Psoas muscle (tissue), 7 donors: ENCODE measurements at regions not wholly inside any gene's neighbourhood (a gene's known extent, or its start where the extent isn't known, plus 50 kb on each side); places are given as distances from the start of the nearest gene placed in this dataset.

Source experiments
- ATAC-seq, 4 donors: fragments of 200-7000 bp; cut with Tn5 transposase; one replicate each; pipeline ENCODE4 v1.9.1; 2020; ENCODE audit warnings: moderate library complexity in 3 of 4, mild to moderate bottlenecking in 2 of 4
- DNase-seq, 2 donors: peaks; one replicate each; pipeline ENCODE4 v3.0.0-alpha.2; 2020
- H3K27ac ChIP-seq: fragments of 200-600 bp; one replicate; pipeline ENCODE4 v1.8.0; 2022
- H3K27me3 ChIP-seq, 3 donors: fragments of 200-600 bp in 1 of 3; one replicate each; pipeline versions ENCODE4 v1.6.1 to v1.8.0; 2013 to 2022; ENCODE audit warnings: low read length in 2 of 3, mild to moderate bottlenecking in 2 of 3, moderate library complexity in 1 of 3; ENCODE audit not compliant: insufficient read depth in 3 of 3
- H3K36me3 ChIP-seq, 2 donors: fragments of 200-600 bp in 1 of 2; one replicate each; pipeline versions ENCODE4 v1.6.1 to v1.8.0; 2013 to 2022; ENCODE audit warnings: low read depth in 1 of 2, mild to moderate bottlenecking in 1 of 2, moderate library complexity in 1 of 2; ENCODE audit not compliant: insufficient read depth in 1 of 2
- H3K4me1 ChIP-seq: fragments of 200-600 bp; one replicate; pipeline ENCODE4 v1.8.0; 2022
- H3K4me3 ChIP-seq: fragments of 200-600 bp; one replicate; pipeline ENCODE4 v1.8.0; 2022; ENCODE audit warnings: mild to moderate bottlenecking
- H3K9me3 ChIP-seq: fragments of 200-600 bp; one replicate; pipeline ENCODE4 v1.8.0; 2022
- CTCF ChIP-seq: fragments of 200-600 bp; IDR thresholded peaks from one replicate; pipeline ENCODE4 v1.8.0; 2022; ENCODE audit warnings: antibody characterized with exemption
- WGBS, 3 donors: extraction: QIAGEN DNeasy Blood & Tissue Kit; methylation state at CpG; one replicate each; pipeline versions ENCODE4 v1.1.6 to v1.1.7; 2013; 5-methylcytosine and 5-hydroxymethylcytosine counted together
- intact Hi-C, 2 donors: fragments of 100-400 bp; cut with DNase I; formaldehyde crosslinking; loops; one replicate each; pipeline versions ENCODE4 v1.11.0 to v1.14.2; 2022
- donor health status: healthy with polysubstance abuse.
- donor health status: DM: no; HTN: no; CAD: no; lungs with moderate emphysema.
- donor health status: Bipolar disorder and iron deficiency.
- donor health status: healthy.
- donor health status: DM: yes; HTN: yes; CAD: no.
- donor health status: DM: no; HTN: no; CAD: no.
- donor health status: DM: yes; HTN: yes; CAD: no.

GRCh38 chr1:239237912-239238311, 148.5 kb upstream of the CHRM3 start:
- no peak overlapping the region for H3K4me3 ChIP-seq

DNA sequence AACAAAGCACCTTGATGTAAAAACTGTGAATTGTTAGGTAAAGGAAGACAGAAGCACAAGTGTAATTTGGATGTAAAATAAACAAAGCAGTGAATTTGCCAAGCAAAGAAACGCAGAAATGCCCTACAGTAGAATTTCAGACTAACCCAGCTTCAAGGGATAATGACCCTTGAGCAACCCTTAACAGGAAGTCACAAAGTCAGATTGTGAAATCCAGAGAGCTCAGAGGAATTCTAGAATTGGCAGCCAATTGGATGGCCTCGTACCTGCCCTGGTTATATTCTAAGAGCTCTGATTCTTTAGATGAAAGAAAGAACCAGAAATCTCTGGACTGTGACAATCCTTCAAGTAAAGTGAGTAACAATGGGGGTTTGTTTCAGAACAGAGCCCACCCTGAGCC, 152.7 kb upstream of the CHRM3 start:
- Histone ChIP-seq H3K27ac (no peak overlapping the region), H3K9me3 (no peaks in the 10 kb centered on the region), H3K36me3 (no peaks in the 10 kb centered on the region), H3K27me3 (no peaks in the 10 kb centered on the region), H3K4me1 (no peaks in the 10 kb centered on the region), H3K4me3 (no peak overlapping the region)
- 54 to 61% (median 59%) methylated on average over 2 of the region's 2 CpGs for WGBS, 3 donors
- ATAC-seq (no peak), DNase-seq (no peak)
- no peak for TF ChIP-seq CTCF
- intact Hi-C loops: no loop called here

More at GRCh38 chr1:239237912-239238311, 148.5 kb upstream of the CHRM3 start:
- WGBS, 3 donors: 79 to 83% (median 83%) methylated on average over 9 of the region's 9 CpGs
- DNase-seq (no peak), ATAC-seq (no peak)
- Histone ChIP-seq H3K9me3 (no peaks in the 10 kb centered on the region), H3K36me3 (no peaks in the 10 kb centered on the region), H3K4me1 (no peaks in the 10 kb centered on the region), H3K27me3 (no peaks in the 10 kb centered on the region), H3K27ac (no peak overlapping the region)
- intact Hi-C loops: no loop called here
- TF ChIP-seq CTCF: no peak

GRCh38 chr1:239232921-239233320, 153.4 kb upstream of the CHRM3 start:
- WGBS, 3 donors: 83 to 92% (median 86%) methylated on average over 2 of the region's 2 CpGs
- no peaks in the 10 kb centered on the region for H3K4me1 ChIP-seq

DNA sequence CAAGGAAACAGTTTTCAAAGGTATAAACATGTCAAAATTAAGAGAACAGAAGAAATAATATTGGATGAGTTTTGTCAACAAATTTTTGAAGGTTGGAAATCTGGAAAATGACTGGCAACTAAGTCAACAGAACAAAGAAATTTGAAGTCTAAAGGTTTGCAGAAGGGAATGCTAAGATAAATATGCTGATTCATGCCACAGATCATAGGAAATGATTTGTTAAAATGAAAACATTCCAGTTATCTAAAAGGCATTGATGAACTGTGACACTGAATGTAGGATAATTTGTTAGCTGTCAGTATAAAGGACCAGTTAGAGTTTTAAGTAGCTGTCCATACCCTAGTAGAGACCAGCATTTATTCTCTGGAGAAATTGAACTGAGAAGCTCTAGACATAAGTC, 157.9 kb upstream of the CHRM3 start:
- H3K9me3 ChIP-seq: peaks cover 8% of the 10 kb centered on the region
- intact Hi-C loops: no loop called here
- ATAC-seq (no peak), DNase-seq (no peak)
- no peaks in the 10 kb centered on the region for H3K4me1 ChIP-seq
- H3K27me3 ChIP-seq: no peaks in the 10 kb centered on the region
- TF ChIP-seq CTCF: no peak
- no peak overlapping the region for H3K4me3 ChIP-seq
- H3K36me3 ChIP-seq: no peaks in the 10 kb centered on the region
- no peak overlapping the region for H3K27ac ChIP-seq

More at GRCh38 chr1:239232921-239233320, 153.4 kb upstream of the CHRM3 start:
- intact Hi-C loops: no loop called here
- no peaks in the 10 kb centered on the region for H3K36me3 ChIP-seq
- H3K4me3 ChIP-seq: no peak overlapping the region
- TF ChIP-seq CTCF: no peak
- H3K9me3 ChIP-seq: no peaks in the 10 kb centered on the region
- ATAC-seq (no peak), DNase-seq (no peak)
- H3K27ac ChIP-seq: no peak overlapping the region
- H3K27me3 ChIP-seq: no peaks in the 10 kb centered on the region

DNA sequence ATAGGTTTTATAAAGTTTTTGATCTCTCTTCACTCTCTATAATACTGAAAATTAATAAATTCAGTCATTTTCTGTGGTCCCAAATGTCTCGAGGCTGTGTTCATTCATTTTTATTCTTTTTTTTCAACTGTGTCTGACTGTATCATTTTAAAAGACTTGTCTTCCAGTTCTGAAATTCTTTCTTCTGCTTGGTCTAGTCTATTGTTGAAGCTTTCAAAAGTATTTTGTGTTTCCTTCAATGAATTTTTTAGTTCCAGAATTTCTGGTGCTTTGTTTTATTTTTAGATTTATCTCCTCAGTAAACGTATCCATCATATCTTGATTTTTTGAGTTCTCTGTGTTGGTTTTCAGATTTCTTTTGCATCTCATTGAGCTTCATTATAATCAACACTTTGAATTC, 161.0 kb upstream of the CHRM3 start:
- intact Hi-C loops: no loop called here
- 81 to 88% (median 81%) methylated on average over 2 of the region's 2 CpGs for WGBS, 3 donors
- peaks cover 14% of the 10 kb centered on the region for H3K9me3 ChIP-seq

More for the DNA sequence above, 161.0 kb upstream of the CHRM3 start:
- DNase-seq: no peak
- no peak overlapping the region for H3K4me3 ChIP-seq
- H3K27ac ChIP-seq: no peak overlapping the region
- no peak for TF ChIP-seq CTCF
- ATAC-seq: no peak
- H3K36me3 ChIP-seq: no peaks in the 10 kb centered on the region
- H3K27me3 ChIP-seq: no peaks in the 10 kb centered on the region
- H3K4me1 ChIP-seq: no peaks in the 10 kb centered on the region
